K562 (cell line): ENCODE measurements at regions not wholly inside any gene's neighbourhood (a gene's known extent, or its start where the extent isn't known, plus 50 kb on each side); places are given as distances from the start of the nearest gene placed in this dataset.

ENCODE experiments used
- ARNT ChIP-seq, 2 experiments: fragments of 450-650 bp; IDR thresholded peaks; 2 replicates each; pipeline ENCODE4 v1.6.1; 2016; ENCODE audit warnings: mild to moderate bottlenecking in 1 of 2
- CBX1 ChIP-seq: sonication (generic); IDR thresholded peaks from 2 replicates; pipeline ENCODE4 v1.6.1; 2016; ENCODE audit warnings: antibody characterized with exemption, low read depth, mild to moderate bottlenecking
- CCAR2 ChIP-seq: fragments of 200-400 bp; formaldehyde crosslinking; IDR thresholded peaks from 2 replicates; pipeline ENCODE4 v1.6.1; 2017; ENCODE audit warnings: mild to moderate bottlenecking, low read depth, low read length
- ELF2 ChIP-seq: fragments of 250-450 bp; sonication (Bioruptor Pico); IDR thresholded peaks from 2 replicates; pipeline ENCODE4 v1.5.0; 2021; ENCODE audit warnings: mild to moderate bottlenecking
- ETV6 ChIP-seq, 3 experiments: fragments of 150-350 bp in 1 of 3; sonication (generic) in 1 of 3; formaldehyde crosslinking in 1 of 3; IDR thresholded peaks; 2 replicates each; pipeline versions ENCODE4 v1.6.1 to v1.8.0; 2014 to 2022; ENCODE audit warnings: borderline replicate concordance in 2 of 3, low read depth in 2 of 3, antibody characterized with exemption in 1 of 3, low read length in 1 of 3, mild to moderate bottlenecking in 1 of 3, missing genetic modification reagents in 1 of 3
- EZH2 ChIP-seq: IDR thresholded peaks from 2 replicates; pipeline ENCODE4 v1.6.1; 2012; ENCODE audit warnings: low read depth, mild to moderate bottlenecking, inconsistent platforms, low read length, borderline replicate concordance
- GABPB1 ChIP-seq: sonication (generic); formaldehyde crosslinking; IDR thresholded peaks from 2 replicates; pipeline ENCODE4 v1.8.0; 2022; ENCODE audit warnings: mild to moderate bottlenecking, missing genetic modification reagents
- HNRNPLL ChIP-seq: fragments of 200-400 bp; formaldehyde crosslinking; IDR thresholded peaks from 2 replicates; pipeline ENCODE4 v1.6.1; 2017; ENCODE audit warnings: low read length, low read depth, mild to moderate bottlenecking; ENCODE audit not compliant: poor library complexity, severe bottlenecking
- ILK ChIP-seq: fragments of 450-650 bp; IDR thresholded peaks from 2 replicates; pipeline ENCODE4 v1.6.1; 2016; ENCODE audit warnings: missing genetic modification characterization, low read depth, mild to moderate bottlenecking, missing compliant biosample characterization, moderate library complexity, borderline replicate concordance
- MYBL2 ChIP-seq, 2 experiments: fragments of 450-650 bp in 1 of 2; sonication (generic) in 1 of 2; formaldehyde crosslinking in 1 of 2; IDR thresholded peaks; 2 replicates each; pipeline versions ENCODE4 v1.6.1 to v1.8.1; 2017 to 2022; ENCODE audit warnings: borderline replicate concordance in 1 of 2, inconsistent platforms in 1 of 2, low read depth in 1 of 2, mild to moderate bottlenecking in 1 of 2, missing genetic modification reagents in 1 of 2, moderate library complexity in 1 of 2
- SMAD4 ChIP-seq: fragments of 250-450 bp; sonication (Bioruptor Pico); conservative IDR thresholded peaks from 2 replicates; pipeline ENCODE4 v1.8.0; 2021; ENCODE audit warnings: inconsistent platforms, mild to moderate bottlenecking, moderate library complexity
- TBL1XR1 ChIP-seq, 2 experiments: IDR thresholded peaks; 2 replicates each; pipeline ENCODE4 v1.6.1; 2012; ENCODE audit warnings: improper control_type of control experiment in 2 of 2, low read length in 2 of 2, mild to moderate bottlenecking in 1 of 2
- ZBTB1 ChIP-seq: sonication (generic); formaldehyde crosslinking; IDR thresholded peaks from 2 replicates; pipeline ENCODE4 v1.8.1; 2023; ENCODE audit warnings: missing genetic modification reagents, low read depth, mild to moderate bottlenecking, borderline replicate concordance
- ZNF445 ChIP-seq: fragments of 250-450 bp; sonication (Bioruptor Pico); IDR thresholded peaks from 2 replicates; pipeline ENCODE4 v1.4.0; 2020; ENCODE audit warnings: low read depth, mild to moderate bottlenecking, moderate library complexity
- ZNF655 ChIP-seq: fragments of 250-450 bp; sonication (Bioruptor Pico); IDR thresholded peaks from 2 replicates; pipeline ENCODE4 v1.5.0; 2021
- ZNF76 ChIP-seq: fragments of 250-450 bp; sonication (Bioruptor Pico); IDR thresholded peaks from 2 replicates; pipeline ENCODE4 v1.4.0; 2020; ENCODE audit warnings: mild to moderate bottlenecking, moderate library complexity, borderline replicate concordance
- TF ChIP-seq, protein P1 (sequence below): sonication (generic); formaldehyde crosslinking; IDR thresholded peaks from 2 replicates; pipeline ENCODE4 v1.8.1; 2022; ENCODE audit warnings: missing genetic modification reagents
- TF ChIP-seq, protein P2 (sequence below): fragments of 250-450 bp; sonication (Bioruptor Pico); IDR thresholded peaks from 2 replicates; pipeline ENCODE4 v1.6.1; 2021; ENCODE audit warnings: mild to moderate bottlenecking
- TF ChIP-seq, protein P3 (sequence below): fragments of 250-450 bp; sonication (Bioruptor Pico); IDR thresholded peaks from 2 replicates; pipeline ENCODE4 v1.8.0; 2021; ENCODE audit warnings: moderate library complexity, mild to moderate bottlenecking, inconsistent platforms
- TF ChIP-seq, protein P4 (sequence below), 2 experiments: fragments of 450-650 bp; conservative IDR thresholded peaks; 2 replicates each; pipeline ENCODE4 v1.6.1; 2017; ENCODE audit warnings: mild to moderate bottlenecking in 2 of 2, moderate library complexity in 2 of 2

GRCh38 chr13:109694972-109695371 is 91.4 kb downstream of the IRS2 start (continued):
- TF ChIP-seq MYBL2 (IDR thresholded peaks at IDR 0.05; ENCODE audit: low read depth) (no peak), MYBL2 (CRISPR knock-in tag; IDR thresholded peaks at IDR 0.05; ENCODE audit: borderline replicate concordance) (no peak), CCAR2 (no peak), ZBTB1 (CRISPR knock-in tag) (no peak), SMAD4 (CRISPR knock-in tag) (no peak), ARNT (IDR thresholded peaks at IDR 0.05) (no peak), CBX1 (no peak), ZNF445 (no peak), ILK (tag) (no peak), TBL1XR1 (IDR thresholded peaks at IDR 0.05; ENCODE audit: low read length in 2 of 2) (no peak), ETV6 (IDR thresholded peaks at IDR 0.05; ENCODE audit: borderline replicate concordance in 1 of 2, low read depth in 2 of 2, low read length in 1 of 2) (no peak), ETV6 (CRISPR knock-in tag; IDR thresholded peaks at IDR 0.05; ENCODE audit: borderline replicate concordance) (no peak), ZNF655 (CRISPR knock-in tag) (no peak), EZH2 (no peak), ELF2 (CRISPR knock-in tag) (no peak), HNRNPLL (no peak), GABPB1 (no peak), ZNF76 (no peak)
- TF ChIP-seq, protein P1, sequence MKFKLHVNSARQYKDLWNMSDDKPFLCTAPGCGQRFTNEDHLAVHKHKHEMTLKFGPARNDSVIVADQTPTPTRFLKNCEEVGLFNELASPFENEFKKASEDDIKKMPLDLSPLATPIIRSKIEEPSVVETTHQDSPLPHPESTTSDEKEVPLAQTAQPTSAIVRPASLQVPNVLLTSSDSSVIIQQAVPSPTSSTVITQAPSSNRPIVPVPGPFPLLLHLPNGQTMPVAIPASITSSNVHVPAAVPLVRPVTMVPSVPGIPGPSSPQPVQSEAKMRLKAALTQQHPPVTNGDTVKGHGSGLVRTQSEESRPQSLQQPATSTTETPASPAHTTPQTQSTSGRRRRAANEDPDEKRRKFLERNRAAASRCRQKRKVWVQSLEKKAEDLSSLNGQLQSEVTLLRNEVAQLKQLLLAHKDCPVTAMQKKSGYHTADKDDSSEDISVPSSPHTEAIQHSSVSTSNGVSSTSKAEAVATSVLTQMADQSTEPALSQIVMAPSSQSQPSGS (CRISPR knock-in tag) = no peak
- TF ChIP-seq, protein P2, sequence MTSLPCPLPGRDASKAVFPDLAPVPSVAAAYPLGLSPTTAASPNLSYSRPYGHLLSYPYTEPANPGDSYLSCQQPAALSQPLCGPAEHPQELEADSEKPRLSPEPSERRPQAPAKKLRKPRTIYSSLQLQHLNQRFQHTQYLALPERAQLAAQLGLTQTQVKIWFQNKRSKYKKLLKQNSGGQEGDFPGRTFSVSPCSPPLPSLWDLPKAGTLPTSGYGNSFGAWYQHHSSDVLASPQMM = no peak
- TF ChIP-seq, protein P3, sequence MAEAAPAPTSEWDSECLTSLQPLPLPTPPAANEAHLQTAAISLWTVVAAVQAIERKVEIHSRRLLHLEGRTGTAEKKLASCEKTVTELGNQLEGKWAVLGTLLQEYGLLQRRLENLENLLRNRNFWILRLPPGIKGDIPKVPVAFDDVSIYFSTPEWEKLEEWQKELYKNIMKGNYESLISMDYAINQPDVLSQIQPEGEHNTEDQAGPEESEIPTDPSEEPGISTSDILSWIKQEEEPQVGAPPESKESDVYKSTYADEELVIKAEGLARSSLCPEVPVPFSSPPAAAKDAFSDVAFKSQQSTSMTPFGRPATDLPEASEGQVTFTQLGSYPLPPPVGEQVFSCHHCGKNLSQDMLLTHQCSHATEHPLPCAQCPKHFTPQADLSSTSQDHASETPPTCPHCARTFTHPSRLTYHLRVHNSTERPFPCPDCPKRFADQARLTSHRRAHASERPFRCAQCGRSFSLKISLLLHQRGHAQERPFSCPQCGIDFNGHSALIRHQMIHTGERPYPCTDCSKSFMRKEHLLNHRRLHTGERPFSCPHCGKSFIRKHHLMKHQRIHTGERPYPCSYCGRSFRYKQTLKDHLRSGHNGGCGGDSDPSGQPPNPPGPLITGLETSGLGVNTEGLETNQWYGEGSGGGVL = no peak
- TF ChIP-seq, protein P4, sequence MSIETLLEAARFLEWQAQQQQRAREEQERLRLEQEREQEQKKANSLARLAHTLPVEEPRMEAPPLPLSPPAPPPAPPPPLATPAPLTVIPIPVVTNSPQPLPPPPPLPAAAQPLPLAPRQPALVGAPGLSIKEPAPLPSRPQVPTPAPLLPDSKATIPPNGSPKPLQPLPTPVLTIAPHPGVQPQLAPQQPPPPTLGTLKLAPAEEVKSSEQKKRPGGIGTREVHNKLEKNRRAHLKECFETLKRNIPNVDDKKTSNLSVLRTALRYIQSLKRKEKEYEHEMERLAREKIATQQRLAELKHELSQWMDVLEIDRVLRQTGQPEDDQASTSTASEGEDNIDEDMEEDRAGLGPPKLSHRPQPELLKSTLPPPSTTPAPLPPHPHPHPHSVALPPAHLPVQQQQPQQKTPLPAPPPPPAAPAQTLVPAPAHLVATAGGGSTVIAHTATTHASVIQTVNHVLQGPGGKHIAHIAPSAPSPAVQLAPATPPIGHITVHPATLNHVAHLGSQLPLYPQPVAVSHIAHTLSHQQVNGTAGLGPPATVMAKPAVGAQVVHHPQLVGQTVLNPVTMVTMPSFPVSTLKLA (conservative IDR thresholded peaks at IDR 0.05) = no peak
